ENCODE measurements at regions not wholly inside any gene's neighbourhood (a gene's known extent, or its start where the extent isn't known, plus 50 kb on each side); places are given as distances from the start of the nearest gene placed in this dataset.
"Not testable (repeated sequence)": the region's sequence is repeated elsewhere in the genome, so short reads cannot be mapped to it uniquely, and the experiment has no call there.

- no peak for DNase-seq (ENCODE audit: low read depth in 4 of 4, low spot score in 3 of 4)
Measured at GRCh38 chr13:65555962-65556361, 1674.2 kb downstream of the PCDH9 start.

GRCh38 chr13:65553096-65553727 lies 1676.9 kb downstream of the PCDH9 start:
- DNase-seq (ENCODE audit: low read depth in 4 of 4, low spot score in 3 of 4): peak in 1 of 4 donors; percentile 16

- DNase-seq (ENCODE audit: low read depth in 4 of 4, low spot score in 3 of 4): no peak
Measured at GRCh38 chr13:65551208-65551607, 1678.9 kb downstream of the PCDH9 start.

- DNase-seq (ENCODE audit: low read depth in 4 of 4, low spot score in 3 of 4): no peak
Measured at GRCh38 chr13:65540175-65540574, 1690.0 kb downstream of the PCDH9 start.

GRCh38 chr13:65535370-65535769 lies 1694.8 kb downstream of the PCDH9 start:
- no peak for DNase-seq (ENCODE audit: low read depth in 4 of 4, low spot score in 3 of 4)

- DNase-seq (ENCODE audit: low read depth in 4 of 4, low spot score in 3 of 4): no peak
Measured at GRCh38 chr13:65532231-65532630, 1697.9 kb downstream of the PCDH9 start.

- DNase-seq (ENCODE audit: low read depth in 4 of 4, low spot score in 3 of 4): no peak
Measured at GRCh38 chr13:65530688-65531087, 1699.4 kb downstream of the PCDH9 start.

- DNase-seq (ENCODE audit: low read depth in 4 of 4, low spot score in 3 of 4): no peak
Measured at GRCh38 chr13:65529541-65529940, 1700.6 kb downstream of the PCDH9 start.

- DNase-seq (ENCODE audit: low read depth in 4 of 4, low spot score in 3 of 4): no peak
Measured at GRCh38 chr13:65508745-65509144, 1721.4 kb downstream of the PCDH9 start.

- no peak for DNase-seq (ENCODE audit: low read depth in 4 of 4, low spot score in 3 of 4)
Measured at GRCh38 chr13:65508338-65508737, 1721.8 kb downstream of the PCDH9 start.

- DNase-seq (ENCODE audit: low read depth in 4 of 4, low spot score in 3 of 4): no peak
Measured at GRCh38 chr13:65505941-65506340, 1724.2 kb downstream of the PCDH9 start.

- DNase-seq (ENCODE audit: low read depth in 4 of 4, low spot score in 3 of 4): no peak
Measured at GRCh38 chr13:65504213-65504612, 1725.9 kb downstream of the PCDH9 start.

- no peak for DNase-seq (ENCODE audit: low read depth in 4 of 4, low spot score in 3 of 4)
Measured at GRCh38 chr13:65500481-65500880, 1729.7 kb downstream of the PCDH9 start.

GRCh38 chr13:65499256-65499655 lies 1730.9 kb downstream of the PCDH9 start:
- DNase-seq (ENCODE audit: low read depth in 4 of 4, low spot score in 3 of 4): no peak

GRCh38 chr13:65497265-65497664 lies 1732.9 kb downstream of the PCDH9 start:
- DNase-seq (ENCODE audit: low read depth in 4 of 4, low spot score in 3 of 4): no peak

GRCh38 chr13:65490725-65491124 lies 1739.4 kb downstream of the PCDH9 start:
- DNase-seq (ENCODE audit: low read depth in 4 of 4, low spot score in 3 of 4): not testable (repeated sequence)

- no peak for DNase-seq (ENCODE audit: low read depth in 4 of 4, low spot score in 3 of 4)
Measured at GRCh38 chr13:65488606-65489005, 1741.5 kb downstream of the PCDH9 start.

- DNase-seq (ENCODE audit: low read depth in 4 of 4, low spot score in 3 of 4): no peak
Measured at GRCh38 chr13:65479692-65480091, 1750.4 kb downstream of the PCDH9 start.

- no peak for DNase-seq (ENCODE audit: low read depth in 4 of 4, low spot score in 3 of 4)
Measured at GRCh38 chr13:65473196-65473595, 1756.9 kb downstream of the PCDH9 start.

GRCh38 chr13:65472336-65472735 lies 1757.8 kb downstream of the PCDH9 start:
- DNase-seq (ENCODE audit: low read depth in 4 of 4, low spot score in 3 of 4): no peak

GRCh38 chr13:65470781-65471180 lies 1759.4 kb downstream of the PCDH9 start:
- no peak for DNase-seq (ENCODE audit: low read depth in 4 of 4, low spot score in 3 of 4)

- DNase-seq (ENCODE audit: low read depth in 4 of 4, low spot score in 3 of 4): no peak
Measured at GRCh38 chr13:65468628-65469027, 1761.5 kb downstream of the PCDH9 start.

- no peak for DNase-seq (ENCODE audit: low read depth in 4 of 4, low spot score in 3 of 4)
Measured at GRCh38 chr13:65461590-65461989, 1768.5 kb downstream of the PCDH9 start.

Measured in right renal pelvis (tissue), 4 donors.